AG09319 (cell line): ENCODE measurements at regions not wholly inside any gene's neighbourhood (a gene's known extent, or its start where the extent isn't known, plus 50 kb on each side); places are given as distances from the start of the nearest gene placed in this dataset.

ENCODE experiments used
- DNase-seq: peaks from one replicate; pipeline ENCODE4 v3.0.0-alpha.2; 2010; ENCODE audit warnings: low read depth; ENCODE audit errors: extremely low read depth
- TF ChIP-seq, protein P1 (sequence below): IDR thresholded peaks from 2 replicates; pipeline ENCODE4 v1.5.1; 2011; ENCODE audit warnings: low read depth, mild to moderate bottlenecking, inconsistent platforms, low read length, moderate library complexity

DNA sequence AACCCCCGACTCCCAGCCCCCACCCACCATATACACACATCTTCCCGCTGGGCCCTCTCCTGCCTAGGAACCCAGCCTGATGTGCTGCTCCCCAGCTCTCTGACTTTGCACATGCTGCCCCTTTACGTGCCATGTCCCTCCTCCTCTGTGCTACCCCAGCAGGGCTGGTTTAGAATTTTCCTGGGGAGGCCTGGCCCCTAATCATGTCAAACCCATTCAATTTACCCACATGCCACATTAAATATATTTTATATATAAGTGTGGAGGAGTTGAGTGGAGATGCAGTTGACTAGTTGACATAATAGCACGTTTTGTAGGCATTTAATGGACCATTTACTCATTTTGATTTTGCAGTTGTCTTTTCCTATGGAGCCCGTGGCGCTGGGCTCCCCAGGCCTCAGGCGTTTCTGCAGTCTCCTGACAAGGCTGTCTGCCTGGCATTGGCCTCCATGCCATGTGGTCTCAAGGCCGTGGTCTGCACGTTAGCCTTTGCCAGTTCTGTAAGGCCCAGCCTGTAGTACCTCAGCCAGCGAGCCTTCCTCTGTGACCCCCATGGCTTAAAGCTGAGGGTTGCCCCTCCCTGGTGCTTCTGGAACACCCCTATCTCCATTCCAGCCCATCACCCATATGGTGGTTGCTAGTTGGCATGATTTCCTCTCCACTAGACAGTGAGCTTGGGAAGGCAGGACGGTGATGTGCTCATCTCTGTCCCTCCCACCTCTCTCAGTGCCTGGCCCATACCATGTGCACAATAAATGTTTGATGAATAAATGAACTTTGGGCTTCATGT is 155.8 kb downstream of the TLE3 start:
- TF ChIP-seq, protein P1, sequence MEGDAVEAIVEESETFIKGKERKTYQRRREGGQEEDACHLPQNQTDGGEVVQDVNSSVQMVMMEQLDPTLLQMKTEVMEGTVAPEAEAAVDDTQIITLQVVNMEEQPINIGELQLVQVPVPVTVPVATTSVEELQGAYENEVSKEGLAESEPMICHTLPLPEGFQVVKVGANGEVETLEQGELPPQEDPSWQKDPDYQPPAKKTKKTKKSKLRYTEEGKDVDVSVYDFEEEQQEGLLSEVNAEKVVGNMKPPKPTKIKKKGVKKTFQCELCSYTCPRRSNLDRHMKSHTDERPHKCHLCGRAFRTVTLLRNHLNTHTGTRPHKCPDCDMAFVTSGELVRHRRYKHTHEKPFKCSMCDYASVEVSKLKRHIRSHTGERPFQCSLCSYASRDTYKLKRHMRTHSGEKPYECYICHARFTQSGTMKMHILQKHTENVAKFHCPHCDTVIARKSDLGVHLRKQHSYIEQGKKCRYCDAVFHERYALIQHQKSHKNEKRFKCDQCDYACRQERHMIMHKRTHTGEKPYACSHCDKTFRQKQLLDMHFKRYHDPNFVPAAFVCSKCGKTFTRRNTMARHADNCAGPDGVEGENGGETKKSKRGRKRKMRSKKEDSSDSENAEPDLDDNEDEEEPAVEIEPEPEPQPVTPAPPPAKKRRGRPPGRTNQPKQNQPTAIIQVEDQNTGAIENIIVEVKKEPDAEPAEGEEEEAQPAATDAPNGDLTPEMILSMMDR: no peak
- no peak for DNase-seq

DNA sequence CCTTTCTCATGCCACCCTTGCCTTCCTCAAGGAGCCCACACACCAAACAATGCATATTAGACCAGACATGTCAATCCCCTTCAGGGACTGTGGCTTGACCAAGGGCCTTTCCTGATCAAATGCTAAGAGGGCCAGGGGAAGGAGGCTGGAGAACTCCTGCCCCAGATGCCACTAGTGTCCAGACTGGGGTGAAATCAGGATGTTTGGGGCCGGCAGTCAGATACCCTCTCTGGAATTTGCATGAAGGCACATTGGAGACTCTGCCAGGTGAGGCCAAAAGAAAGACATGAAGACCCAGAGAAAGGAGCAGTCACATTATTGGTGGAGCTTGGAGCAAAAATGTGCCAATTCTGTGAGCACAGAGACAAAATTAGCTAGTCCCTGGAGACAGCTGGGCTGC is 154.1 kb downstream of the TLE3 start:
- TF ChIP-seq, protein P1: no peak
- no peak for DNase-seq

DNA sequence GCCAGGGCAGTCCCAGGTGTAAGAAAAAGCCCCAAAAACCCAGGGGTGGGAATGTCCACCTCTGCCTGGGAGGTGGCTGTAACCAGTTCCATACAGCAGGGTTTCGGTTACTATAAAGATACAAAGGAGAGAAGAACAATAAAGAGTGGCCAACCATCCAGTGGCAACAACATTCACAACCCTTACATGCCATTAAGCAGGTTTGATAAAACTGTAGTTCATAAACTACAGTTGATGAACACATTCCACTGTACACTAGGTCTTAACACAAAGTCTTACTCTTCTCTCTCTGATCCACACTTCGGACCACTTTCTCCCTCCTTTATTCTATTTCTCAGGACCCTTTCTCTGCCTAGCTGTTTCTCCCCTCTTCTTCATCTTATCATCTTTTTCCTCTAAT is 152.0 kb downstream of the TLE3 start:
- TF ChIP-seq, protein P1: no peak
- DNase-seq: no peak

DNA sequence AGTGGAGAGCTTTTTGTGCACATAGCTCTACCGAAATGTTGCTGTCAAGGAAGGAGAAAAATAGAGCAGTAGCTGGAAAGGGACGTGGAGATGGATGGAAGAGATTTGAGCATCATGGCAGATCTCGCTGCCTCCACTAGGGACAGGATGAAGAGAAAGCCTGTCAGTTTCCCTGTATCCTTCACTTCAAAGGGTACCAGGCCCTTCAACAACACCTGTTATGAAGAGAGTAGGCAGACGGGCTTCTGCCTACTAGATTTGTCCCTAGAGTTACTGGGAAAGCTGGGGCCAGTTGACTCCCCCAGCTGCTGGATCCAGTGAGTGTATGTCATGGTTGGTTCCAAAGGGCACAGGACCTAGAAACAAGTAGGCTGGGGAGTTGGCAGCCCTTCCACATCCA is 150.8 kb downstream of the TLE3 start:
- DNase-seq: no peak
- TF ChIP-seq, protein P1: no peak

DNA sequence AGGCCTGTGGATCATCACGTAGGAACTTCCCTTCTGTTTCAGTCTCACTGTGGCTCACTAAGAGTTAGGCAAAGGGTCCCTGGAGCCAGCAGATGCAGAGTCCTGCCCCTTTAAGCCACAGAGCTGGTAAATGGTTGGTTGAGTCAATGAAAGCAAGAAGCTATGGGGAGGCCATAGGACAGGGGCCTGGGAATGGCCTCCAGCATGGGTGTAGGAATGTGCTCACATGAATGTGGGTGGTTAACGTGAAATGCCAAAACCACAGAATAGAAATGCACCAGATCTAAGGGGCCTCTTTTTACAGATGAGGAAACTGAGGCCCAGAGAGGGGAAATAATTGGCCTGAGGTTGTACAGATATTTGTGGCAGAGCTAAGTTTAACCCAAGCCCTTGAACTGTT is 150.3 kb downstream of the TLE3 start:
- no peak for DNase-seq
- TF ChIP-seq, protein P1: no peak

DNA sequence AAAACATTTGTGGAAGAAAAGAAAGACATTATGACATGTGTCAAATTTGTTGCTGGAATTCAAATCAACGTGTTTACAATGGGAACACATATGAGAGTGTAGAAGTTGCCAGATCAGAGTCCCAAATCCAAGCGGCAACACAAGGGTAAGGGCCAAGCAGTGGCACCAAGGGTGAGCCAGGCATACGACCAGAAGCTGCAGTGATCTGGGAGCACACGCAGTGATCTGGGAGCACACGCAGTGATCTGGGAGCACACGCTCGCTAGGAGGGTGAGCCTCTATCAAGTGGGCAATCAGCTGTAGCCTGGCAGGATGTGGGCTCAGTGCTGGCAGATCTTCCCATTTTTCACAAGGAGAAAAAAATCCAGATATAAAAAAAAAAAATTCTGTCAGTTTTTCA is 148.2 kb downstream of the TLE3 start:
- no peak for DNase-seq
- TF ChIP-seq, protein P1: no peak

DNA sequence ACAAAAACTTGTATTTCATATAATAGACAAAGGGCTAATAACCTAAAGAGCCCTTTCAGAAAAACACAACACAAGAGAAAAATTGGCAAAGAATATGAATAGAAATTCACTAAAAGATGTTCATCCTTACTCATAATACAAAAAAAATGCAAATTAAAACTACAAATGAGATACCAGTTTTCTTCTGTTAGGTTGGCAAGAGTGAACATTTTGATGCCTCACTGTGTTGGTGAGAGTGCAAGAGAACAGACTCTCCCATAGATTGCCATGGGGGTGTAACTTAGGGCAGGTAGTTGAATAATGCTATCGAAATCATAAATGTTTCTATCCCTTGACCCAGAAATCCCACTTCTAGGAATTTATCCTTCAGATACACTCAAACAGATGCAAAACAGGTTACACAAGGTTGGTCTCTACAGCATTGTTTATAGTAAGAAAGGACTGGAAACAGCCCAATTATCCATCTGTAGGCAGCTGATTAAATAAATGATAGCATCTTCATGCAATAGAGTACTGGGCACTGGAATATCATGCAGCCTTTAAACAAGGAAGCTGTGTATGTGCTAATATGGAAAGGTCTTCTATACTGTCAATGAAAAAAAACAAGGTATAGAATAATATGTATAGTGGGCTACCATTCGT is 146.3 kb downstream of the TLE3 start:
- TF ChIP-seq, protein P1: no peak
- DNase-seq: no peak
